DMS153 treated with DMSO at 0.1 percent for 48 hours (cell line): ENCODE measurements at regions not wholly inside any gene's neighbourhood (a gene's known extent, or its start where the extent isn't known, plus 50 kb on each side); places are given as distances from the start of the nearest gene placed in this dataset.
"Not testable (repeated sequence)": the region's sequence is repeated elsewhere in the genome, so short reads cannot be mapped to it uniquely, and the experiment has no call there.

Experiments
- DNase-seq: peaks from one replicate; lab custom pipeline; 2025; ENCODE audit not compliant: unreplicated experiment; lab: John Stamatoyannopoulos, UW

- no peak for DNase-seq
Measured at GRCh38 chr11:87778357-87778756, 396.9 kb downstream of the RAB38 start.

GRCh38 chr11:87775036-87775435 is 400.2 kb downstream of the RAB38 start:
- no peak for DNase-seq

GRCh38 chr11:87769661-87770060 is 405.6 kb downstream of the RAB38 start:
- DNase-seq = no peak

- DNase-seq = no peak
Measured at GRCh38 chr11:87767615-87768014, 407.6 kb downstream of the RAB38 start.

- DNase-seq = not testable (repeated sequence)
Measured at GRCh38 chr11:87764075-87764474, 411.2 kb downstream of the RAB38 start.

- DNase-seq = no peak
Measured at GRCh38 chr11:87754685-87755084, 420.6 kb downstream of the RAB38 start.

GRCh38 chr11:87753143-87753542 is 422.1 kb downstream of the RAB38 start:
- DNase-seq = no peak

- no peak for DNase-seq
Measured at GRCh38 chr11:87743007-87743406, 432.2 kb downstream of the RAB38 start.

- DNase-seq = no peak
Measured at GRCh38 chr11:87740968-87741367, 434.3 kb downstream of the RAB38 start.

GRCh38 chr11:87740451-87740850 is 434.8 kb downstream of the RAB38 start:
- DNase-seq = no peak

- no peak for DNase-seq
Measured at GRCh38 chr11:87739766-87740165, 435.5 kb downstream of the RAB38 start.

GRCh38 chr11:87739261-87739660 is 436.0 kb downstream of the RAB38 start:
- DNase-seq = no peak

- no peak for DNase-seq
Measured at GRCh38 chr11:87736928-87737327, 438.3 kb downstream of the RAB38 start.

- no peak for DNase-seq
Measured at GRCh38 chr11:87726506-87726905, 448.7 kb downstream of the RAB38 start.

- no peak for DNase-seq
Measured at GRCh38 chr11:87724358-87724757, 450.9 kb downstream of the RAB38 start.

- no peak for DNase-seq
Measured at GRCh38 chr11:87722756-87723565, 452.3 kb downstream of the RAB38 start.

- DNase-seq = no peak
Measured at GRCh38 chr11:87719326-87720073, 455.7 kb downstream of the RAB38 start.

- DNase-seq = no peak
Measured at GRCh38 chr11:87712802-87713202, 462.4 kb downstream of the RAB38 start.

- no peak for DNase-seq
Measured at GRCh38 chr11:87712391-87712790, 462.9 kb downstream of the RAB38 start.

GRCh38 chr11:87703589-87703988 is 471.7 kb downstream of the RAB38 start:
- DNase-seq = not testable (repeated sequence)

- no peak for DNase-seq
Measured at GRCh38 chr11:87675993-87676392, 499.2 kb downstream of the RAB38 start.

- DNase-seq = no peak
Measured at GRCh38 chr11:87666730-87667129, 508.5 kb downstream of the RAB38 start.
